Panc1 (cell line): ENCODE measurements at regions not wholly inside any gene's neighbourhood (a gene's known extent, or its start where the extent isn't known, plus 50 kb on each side); places are given as distances from the start of the nearest gene placed in this dataset.

Experiments
- ATAC-seq: fragments of 200-7000 bp; cut with Tn5 transposase; 2 replicates; pipeline ENCODE4 v1.9.1; 2020; ENCODE audit warnings: mild to moderate bottlenecking, moderate library complexity
- BruUV-seq: library from RNA; stranded (reverse); fragments of 400-500 nt; replicated peaks from 2 replicates; lab custom pipeline; 2021; lab: Mats Ljungman, UMichigan
- CTCF ChIA-PET: fragments of 300-600 bp; sonication (Branson Sonifier 250); formaldehyde crosslinking; loops from one replicate; lab custom pipeline; 2022; ENCODE audit warnings: antibody characterized with exemption; lab: Charles Lee
- POLR2A ChIA-PET: fragments of 300-600 bp; sonication (Branson Sonifier 250); formaldehyde crosslinking; loops from one replicate; lab custom pipeline; 2022; ENCODE audit warnings: antibody characterized with exemption; lab: Charles Lee
- DNase-seq: peaks from one replicate; pipeline ENCODE4 v3.0.0-alpha.2; 2010; ENCODE audit warnings: low read depth, low spot score
- H3K27ac ChIP-seq: 2 replicates; pipeline ENCODE4 v1.5.1; 2011; ENCODE audit warnings: mild to moderate bottlenecking, low read length, inconsistent platforms
- H3K27me3 ChIP-seq: fragments of 200-500 bp; sonication (Bioruptor generic); 2 replicates; pipeline ENCODE4 v1.6.0; 2014; ENCODE audit warnings: low read length, inconsistent platforms; ENCODE audit not compliant: control insufficient read depth, insufficient read depth
- H3K36me3 ChIP-seq: fragments of 200-500 bp; sonication (Bioruptor generic); 2 replicates; pipeline ENCODE4 v1.5.1; 2014; ENCODE audit warnings: inconsistent platforms, mild to moderate bottlenecking, low read length, moderate library complexity; ENCODE audit not compliant: control insufficient read depth, insufficient read depth
- H3K4me1 ChIP-seq: 2 replicates; pipeline ENCODE4 v1.5.1; 2011; ENCODE audit warnings: inconsistent platforms, mild to moderate bottlenecking, low read length, moderate library complexity; ENCODE audit not compliant: control insufficient read depth, insufficient read depth
- H3K4me3 ChIP-seq, 2 experiments: 2 replicates each; pipeline ENCODE4 v1.5.1; 2011 to 2012; ENCODE audit warnings: low read depth in 2 of 2, low read length in 2 of 2, mild to moderate bottlenecking in 2 of 2, inconsistent platforms in 1 of 2, moderate library complexity in 1 of 2
- H3K9me3 ChIP-seq: fragments of 200-500 bp; sonication (Bioruptor generic); 2 replicates; pipeline ENCODE4 v1.5.1; 2014; ENCODE audit warnings: low read depth, mild to moderate bottlenecking, inconsistent platforms, low read length, moderate library complexity; ENCODE audit not compliant: control insufficient read depth, insufficient read depth
- POLR2AphosphoS5 ChIP-seq: IDR thresholded peaks from 2 replicates; pipeline ENCODE4 v1.6.1; 2012; ENCODE audit warnings: mild to moderate bottlenecking, low read depth, low read length, moderate library complexity
- SIN3A ChIP-seq: IDR thresholded peaks from 2 replicates; pipeline ENCODE4 v1.6.1; 2012; ENCODE audit warnings: low read depth, mild to moderate bottlenecking, low read length, moderate library complexity, borderline replicate concordance; ENCODE audit not compliant: insufficient read depth
- TCF7L2 ChIP-seq: IDR thresholded peaks from 2 replicates; pipeline ENCODE4 v1.6.1; 2011; ENCODE audit warnings: mild to moderate bottlenecking, low read depth, low read length, inconsistent platforms
- in situ Hi-C: cut with HindIII; loops from 2 replicates; pipeline ENCODE4 v1.10.0; 2016; ENCODE audit warnings: low sequenced_read_pairs, low pct_unique_long_range_greater_than_20kb
- intact Hi-C: fragments of 100-400 bp; cut with micrococcal nuclease; formaldehyde crosslinking; loops from one replicate; pipeline ENCODE4 v1.10.0; 2022; ENCODE audit not compliant: unreplicated experiment
- TF ChIP-seq, protein P1 (sequence below), 2 experiments: IDR thresholded peaks; 2 replicates each; pipeline ENCODE4 v1.6.1; 2011 to 2012; ENCODE audit warnings: low read depth in 2 of 2, control low read depth in 1 of 2, low read length in 1 of 2, mild to moderate bottlenecking in 1 of 2, moderate library complexity in 1 of 2; ENCODE audit not compliant: insufficient read depth in 1 of 2
- TF ChIP-seq, protein P2 (sequence below): fragments of 450-650 bp; IDR thresholded peaks from 2 replicates; pipeline ENCODE4 v1.5.1; 2017; ENCODE audit warnings: mild to moderate bottlenecking

DNA sequence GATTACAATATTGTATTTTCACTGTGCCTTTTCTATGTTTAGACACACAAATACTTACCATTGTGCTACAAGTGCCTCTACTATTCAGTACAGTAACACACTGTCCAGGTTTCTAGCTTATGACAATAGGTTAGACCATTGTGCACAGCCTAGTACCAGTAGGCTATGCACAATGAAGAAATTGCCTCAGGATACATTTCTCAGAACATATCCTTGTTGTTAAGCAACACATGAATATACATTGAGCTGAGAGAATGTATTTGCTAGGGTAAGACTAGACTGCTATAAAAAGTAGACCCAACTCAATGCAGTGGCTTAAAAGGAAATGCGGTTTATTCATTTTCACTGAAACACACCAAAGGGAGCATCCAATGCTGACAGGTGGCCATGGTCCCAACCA, 285.1 kb downstream of the HS3ST3A1 start:
- Histone ChIP-seq H3K4me1 (no peaks in the 10 kb centered on the region), H3K36me3 (no peaks in the 10 kb centered on the region), H3K4me3 (no peak overlapping the region), H3K9me3 (no peaks in the 10 kb centered on the region), H3K27ac (no peak overlapping the region), H3K27me3 (no peaks in the 10 kb centered on the region)
- no TSS peak for BruUV-seq
- TF ChIP-seq SIN3A (no peak), POLR2AphosphoS5 (no peak), TCF7L2 (no peak)
- TF ChIP-seq, protein P1, sequence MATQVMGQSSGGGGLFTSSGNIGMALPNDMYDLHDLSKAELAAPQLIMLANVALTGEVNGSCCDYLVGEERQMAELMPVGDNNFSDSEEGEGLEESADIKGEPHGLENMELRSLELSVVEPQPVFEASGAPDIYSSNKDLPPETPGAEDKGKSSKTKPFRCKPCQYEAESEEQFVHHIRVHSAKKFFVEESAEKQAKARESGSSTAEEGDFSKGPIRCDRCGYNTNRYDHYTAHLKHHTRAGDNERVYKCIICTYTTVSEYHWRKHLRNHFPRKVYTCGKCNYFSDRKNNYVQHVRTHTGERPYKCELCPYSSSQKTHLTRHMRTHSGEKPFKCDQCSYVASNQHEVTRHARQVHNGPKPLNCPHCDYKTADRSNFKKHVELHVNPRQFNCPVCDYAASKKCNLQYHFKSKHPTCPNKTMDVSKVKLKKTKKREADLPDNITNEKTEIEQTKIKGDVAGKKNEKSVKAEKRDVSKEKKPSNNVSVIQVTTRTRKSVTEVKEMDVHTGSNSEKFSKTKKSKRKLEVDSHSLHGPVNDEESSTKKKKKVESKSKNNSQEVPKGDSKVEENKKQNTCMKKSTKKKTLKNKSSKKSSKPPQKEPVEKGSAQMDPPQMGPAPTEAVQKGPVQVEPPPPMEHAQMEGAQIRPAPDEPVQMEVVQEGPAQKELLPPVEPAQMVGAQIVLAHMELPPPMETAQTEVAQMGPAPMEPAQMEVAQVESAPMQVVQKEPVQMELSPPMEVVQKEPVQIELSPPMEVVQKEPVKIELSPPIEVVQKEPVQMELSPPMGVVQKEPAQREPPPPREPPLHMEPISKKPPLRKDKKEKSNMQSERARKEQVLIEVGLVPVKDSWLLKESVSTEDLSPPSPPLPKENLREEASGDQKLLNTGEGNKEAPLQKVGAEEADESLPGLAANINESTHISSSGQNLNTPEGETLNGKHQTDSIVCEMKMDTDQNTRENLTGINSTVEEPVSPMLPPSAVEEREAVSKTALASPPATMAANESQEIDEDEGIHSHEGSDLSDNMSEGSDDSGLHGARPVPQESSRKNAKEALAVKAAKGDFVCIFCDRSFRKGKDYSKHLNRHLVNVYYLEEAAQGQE (IDR thresholded peaks at IDR 0.05; ENCODE audit: insufficient read depth in 1 of 2, low read depth in 2 of 2, low read length in 1 of 2) = no peak
- TF ChIP-seq, protein P2, sequence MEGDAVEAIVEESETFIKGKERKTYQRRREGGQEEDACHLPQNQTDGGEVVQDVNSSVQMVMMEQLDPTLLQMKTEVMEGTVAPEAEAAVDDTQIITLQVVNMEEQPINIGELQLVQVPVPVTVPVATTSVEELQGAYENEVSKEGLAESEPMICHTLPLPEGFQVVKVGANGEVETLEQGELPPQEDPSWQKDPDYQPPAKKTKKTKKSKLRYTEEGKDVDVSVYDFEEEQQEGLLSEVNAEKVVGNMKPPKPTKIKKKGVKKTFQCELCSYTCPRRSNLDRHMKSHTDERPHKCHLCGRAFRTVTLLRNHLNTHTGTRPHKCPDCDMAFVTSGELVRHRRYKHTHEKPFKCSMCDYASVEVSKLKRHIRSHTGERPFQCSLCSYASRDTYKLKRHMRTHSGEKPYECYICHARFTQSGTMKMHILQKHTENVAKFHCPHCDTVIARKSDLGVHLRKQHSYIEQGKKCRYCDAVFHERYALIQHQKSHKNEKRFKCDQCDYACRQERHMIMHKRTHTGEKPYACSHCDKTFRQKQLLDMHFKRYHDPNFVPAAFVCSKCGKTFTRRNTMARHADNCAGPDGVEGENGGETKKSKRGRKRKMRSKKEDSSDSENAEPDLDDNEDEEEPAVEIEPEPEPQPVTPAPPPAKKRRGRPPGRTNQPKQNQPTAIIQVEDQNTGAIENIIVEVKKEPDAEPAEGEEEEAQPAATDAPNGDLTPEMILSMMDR = no peak
- ChIA-PET CTCF (no interaction called here), POLR2A (no interaction called here)
- intact Hi-C loops (no loop called here), in situ Hi-C loops (no loop called here)
- DNase-seq (no peak), ATAC-seq (no peak)

DNA sequence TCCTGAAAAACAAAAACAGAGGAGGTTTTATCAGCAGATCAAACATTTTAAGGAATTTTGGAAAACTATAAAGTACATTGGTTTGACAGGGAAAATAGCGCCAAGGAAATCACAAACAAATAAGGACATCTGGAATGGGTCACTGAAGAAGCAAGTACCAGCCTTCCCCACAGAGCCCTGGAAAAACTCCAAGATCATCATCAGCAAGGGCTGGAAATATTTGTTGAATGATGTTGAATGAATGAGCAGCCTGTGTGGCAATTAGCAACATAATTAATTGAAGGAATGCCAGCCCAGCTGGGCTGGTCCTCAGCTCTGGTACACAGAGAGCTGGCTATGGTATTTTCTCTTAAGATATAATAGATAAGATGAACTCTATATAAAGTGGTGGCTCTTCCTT, 290.4 kb downstream of the HS3ST3A1 start:
- ChIA-PET CTCF (no interaction called here), POLR2A (no interaction called here)
- no TSS peak for BruUV-seq
- H3K4me3 ChIP-seq = no peak overlapping the region
- in situ Hi-C loops (no loop called here), intact Hi-C loops (no loop called here)
- H3K27ac ChIP-seq = no peak overlapping the region
- H3K9me3 ChIP-seq = no peaks in the 10 kb centered on the region
- ATAC-seq = no peak
- TF ChIP-seq, protein P2 = no peak
- TF ChIP-seq POLR2AphosphoS5 (no peak), SIN3A (no peak), TCF7L2 (no peak)
- TF ChIP-seq, protein P1 (IDR thresholded peaks at IDR 0.05; ENCODE audit: insufficient read depth in 1 of 2, low read depth in 2 of 2, low read length in 1 of 2) = no peak
- no peaks in the 10 kb centered on the region for H3K36me3 ChIP-seq
- DNase-seq = no peak
- no peaks in the 10 kb centered on the region for H3K27me3 ChIP-seq
- no peaks in the 10 kb centered on the region for H3K4me1 ChIP-seq
